Trophoblast cell (in vitro differentiated cells and primary cell): ENCODE measurements at regions not wholly inside any gene's neighbourhood (a gene's known extent, or its start where the extent isn't known, plus 50 kb on each side); places are given as distances from the start of the nearest gene placed in this dataset.

Experiments
- DNase-seq, 2 donors: peaks; one replicate each; pipeline ENCODE4 v3.0.0-alpha.2; 2016
- H2AFZ ChIP-seq: 2 replicates; pipeline ENCODE4 v1.6.1; 2013; ENCODE audit warnings: low read length, moderate library complexity, mild to moderate bottlenecking; ENCODE audit not compliant: insufficient read depth, poor library complexity
- H2AK5ac ChIP-seq: 2 replicates; pipeline ENCODE4 v1.6.1; 2013; ENCODE audit warnings: mild to moderate bottlenecking, low read length
- H2BK120ac ChIP-seq: 2 replicates; pipeline ENCODE4 v1.6.1; 2013; ENCODE audit warnings: low read length, mild to moderate bottlenecking, moderate library complexity; ENCODE audit not compliant: insufficient read depth, poor library complexity
- H2BK12ac ChIP-seq: 2 replicates; pipeline ENCODE4 v1.6.1; 2013; ENCODE audit warnings: mild to moderate bottlenecking, low read length, moderate library complexity
- H2BK5ac ChIP-seq: 2 replicates; pipeline ENCODE4 v1.6.1; 2013; ENCODE audit warnings: low read length, low read depth, moderate library complexity, mild to moderate bottlenecking; ENCODE audit not compliant: poor library complexity
- H3K14ac ChIP-seq: 2 replicates; pipeline ENCODE4 v1.6.1; 2013; ENCODE audit warnings: mild to moderate bottlenecking, low read length
- H3K18ac ChIP-seq: 2 replicates; pipeline ENCODE4 v1.6.1; 2013; ENCODE audit warnings: mild to moderate bottlenecking, low read length
- H3K23ac ChIP-seq: 2 replicates; pipeline ENCODE4 v1.6.1; 2013; ENCODE audit warnings: low read length
- H3K27ac ChIP-seq: 2 replicates; pipeline ENCODE4 v1.5.1; 2013; ENCODE audit warnings: low read depth, mild to moderate bottlenecking, inconsistent platforms, low read length, moderate library complexity
- H3K27me3 ChIP-seq: 2 replicates; pipeline ENCODE4 v1.6.1; 2013; ENCODE audit warnings: inconsistent platforms, mild to moderate bottlenecking, low read length, moderate library complexity; ENCODE audit not compliant: insufficient read depth
- H3K36me3 ChIP-seq, 2 experiments: 1 replicate in 1 of 2; 2 replicates in 1 of 2; pipeline ENCODE4 v1.6.1; 2013; ENCODE audit warnings: low read length in 2 of 2, mild to moderate bottlenecking in 2 of 2, moderate library complexity in 1 of 2; ENCODE audit not compliant: insufficient read depth in 2 of 2, control insufficient read depth in 1 of 2
- H3K4ac ChIP-seq: 2 replicates; pipeline ENCODE4 v1.6.1; 2013; ENCODE audit warnings: low read depth, mild to moderate bottlenecking, low read length, moderate library complexity
- H3K4me1 ChIP-seq, 2 experiments: 1 replicate in 1 of 2; 2 replicates in 1 of 2; pipeline ENCODE4 v1.6.1; 2013; ENCODE audit warnings: low read length in 2 of 2, mild to moderate bottlenecking in 2 of 2, moderate library complexity in 1 of 2; ENCODE audit not compliant: insufficient read depth in 2 of 2, control insufficient read depth in 1 of 2
- H3K4me2 ChIP-seq: 2 replicates; pipeline ENCODE4 v1.6.1; 2013; ENCODE audit warnings: inconsistent platforms, mild to moderate bottlenecking, low read length, moderate library complexity
- H3K4me3 ChIP-seq: 2 replicates; pipeline ENCODE4 v1.5.1; 2013; ENCODE audit warnings: mild to moderate bottlenecking, low read depth, low read length, inconsistent platforms
- H3K79me1 ChIP-seq: one replicate; pipeline ENCODE4 v1.6.1; 2013; ENCODE audit warnings: low read length
- H3K79me2 ChIP-seq: 2 replicates; pipeline ENCODE4 v1.6.1; 2013; ENCODE audit warnings: low read length, mild to moderate bottlenecking; ENCODE audit not compliant: control insufficient read depth, insufficient read depth, poor library complexity
- H3K9ac ChIP-seq: 2 replicates; pipeline ENCODE4 v1.6.1; 2013; ENCODE audit warnings: mild to moderate bottlenecking, low read length
- H3K9me3 ChIP-seq: 2 replicates; pipeline ENCODE4 v1.6.1; 2013; ENCODE audit warnings: low read depth, mild to moderate bottlenecking, control low read depth, inconsistent platforms, low read length; ENCODE audit not compliant: insufficient read depth
- H4K12ac ChIP-seq: 2 replicates; pipeline ENCODE4 v1.6.1; 2013; ENCODE audit warnings: low read depth, mild to moderate bottlenecking, low read length, moderate library complexity
- H4K8ac ChIP-seq: 2 replicates; pipeline ENCODE4 v1.6.1; 2013; ENCODE audit warnings: low read depth, mild to moderate bottlenecking, low read length, moderate library complexity
- H4K91ac ChIP-seq: one replicate; pipeline ENCODE4 v1.6.1; 2013; ENCODE audit warnings: low read depth, mild to moderate bottlenecking, low read length, moderate library complexity
- WGBS: extraction: QIAGEN DNeasy Blood & Tissue Kit; methylation state at CpG from one replicate; pipeline ENCODE4 v1.1.7; 2013; ENCODE audit warnings: missing lambda C conversion rate; ENCODE audit not compliant: insufficient read length, insufficient coverage; ENCODE audit errors: extremely low coverage; 5-methylcytosine and 5-hydroxymethylcytosine counted together

GRCh38 chr11:105201166-105201565 is 61.6 kb upstream of the CARD18 start:
- Histone ChIP-seq H2AFZ (no peak overlapping the region), H4K91ac (no peak overlapping the region), H2BK12ac (no peak overlapping the region), H3K4ac (no peak overlapping the region), H3K27me3 (no peaks in the 10 kb centered on the region), H3K4me3 (no peak overlapping the region), H4K12ac (no peak overlapping the region), H2BK120ac (no peak overlapping the region), H3K23ac (no peak overlapping the region), H3K36me3 (no peaks in the 10 kb centered on the region), H2BK5ac (no peak overlapping the region), H3K4me1 (no peaks in the 10 kb centered on the region), H3K27ac (no peak overlapping the region), H3K79me1 (no peaks in the 10 kb centered on the region), H3K9me3 (no peaks in the 10 kb centered on the region), H2AK5ac (no peak overlapping the region), H3K18ac (no peak overlapping the region), H3K79me2 (no peaks in the 10 kb centered on the region), H3K9ac (no peak overlapping the region), H3K4me2 (no peak overlapping the region), H4K8ac (no peak overlapping the region), H3K14ac (no peak overlapping the region)
- WGBS: no CpG with 5 or more reads among the region's 5 CpGs
- no peak for DNase-seq

GRCh38 chr11:105197071-105197815 is 57.7 kb upstream of the CARD18 start:
- WGBS: no CpG with 5 or more reads among the region's 6 CpGs
- H2BK120ac ChIP-seq: no peak overlapping the region
- no peaks in the 10 kb centered on the region for H3K4me1 ChIP-seq
- no peaks in the 10 kb centered on the region for H3K9me3 ChIP-seq
- H3K4me3 ChIP-seq: no peak overlapping the region
- H4K91ac ChIP-seq: no peak overlapping the region
- no peak overlapping the region for H4K12ac ChIP-seq
- no peak overlapping the region for H2AK5ac ChIP-seq
- H2AFZ ChIP-seq: no peak overlapping the region
- no peak overlapping the region for H3K4ac ChIP-seq
- no peaks in the 10 kb centered on the region for H3K79me1 ChIP-seq
- no peaks in the 10 kb centered on the region for H3K79me2 ChIP-seq
- no peak overlapping the region for H2BK12ac ChIP-seq
- no peak overlapping the region for H4K8ac ChIP-seq
- no peak overlapping the region for H3K23ac ChIP-seq
- H3K14ac ChIP-seq: no peak overlapping the region
- no peak overlapping the region for H3K9ac ChIP-seq
- no peak overlapping the region for H2BK5ac ChIP-seq
- DNase-seq: no peak
- no peaks in the 10 kb centered on the region for H3K27me3 ChIP-seq
- H3K36me3 ChIP-seq: no peaks in the 10 kb centered on the region
- H3K4me2 ChIP-seq: no peak overlapping the region
- no peak overlapping the region for H3K18ac ChIP-seq
- H3K27ac ChIP-seq: no peak overlapping the region

GRCh38 chr11:105193260-105193659 is 53.7 kb upstream of the CARD18 start:
- no peak overlapping the region for H3K27ac ChIP-seq
- H3K36me3 ChIP-seq: no peaks in the 10 kb centered on the region
- H2AFZ ChIP-seq: no peak overlapping the region
- no peak overlapping the region for H2BK5ac ChIP-seq
- no peak overlapping the region for H3K18ac ChIP-seq
- no peaks in the 10 kb centered on the region for H3K4me1 ChIP-seq
- H2BK120ac ChIP-seq: no peak overlapping the region
- H4K91ac ChIP-seq: no peak overlapping the region
- H4K12ac ChIP-seq: no peak overlapping the region
- no peak overlapping the region for H3K4me3 ChIP-seq
- no peak overlapping the region for H3K4ac ChIP-seq
- H3K23ac ChIP-seq: no peak overlapping the region
- no peak overlapping the region for H3K4me2 ChIP-seq
- H3K27me3 ChIP-seq: no peaks in the 10 kb centered on the region
- no peak overlapping the region for H3K14ac ChIP-seq
- no peak overlapping the region for H4K8ac ChIP-seq
- DNase-seq: no peak
- H3K79me2 ChIP-seq: no peaks in the 10 kb centered on the region
- H3K9ac ChIP-seq: no peak overlapping the region
- H3K9me3 ChIP-seq: no peaks in the 10 kb centered on the region
- WGBS: no CpG with 5 or more reads among the region's 2 CpGs
- H2BK12ac ChIP-seq: no peak overlapping the region
- no peaks in the 10 kb centered on the region for H3K79me1 ChIP-seq
- no peak overlapping the region for H2AK5ac ChIP-seq

- DNase-seq: no peak
- H3K36me3 ChIP-seq: no peaks in the 10 kb centered on the region
- no peak overlapping the region for H3K9ac ChIP-seq
- no peak overlapping the region for H3K4ac ChIP-seq
- H3K27me3 ChIP-seq: no peaks in the 10 kb centered on the region
- no peaks in the 10 kb centered on the region for H3K79me2 ChIP-seq
- H4K12ac ChIP-seq: no peak overlapping the region
- no peak overlapping the region for H2AFZ ChIP-seq
- no peaks in the 10 kb centered on the region for H3K9me3 ChIP-seq
- H3K14ac ChIP-seq: no peak overlapping the region
- H4K8ac ChIP-seq: no peak overlapping the region
- H2AK5ac ChIP-seq: no peak overlapping the region
- H2BK120ac ChIP-seq: no peak overlapping the region
- no peak overlapping the region for H2BK5ac ChIP-seq
- H3K79me1 ChIP-seq: no peaks in the 10 kb centered on the region
- no peak overlapping the region for H3K4me3 ChIP-seq
- no peak overlapping the region for H3K4me2 ChIP-seq
- H3K27ac ChIP-seq: no peak overlapping the region
- H3K18ac ChIP-seq: no peak overlapping the region
- H4K91ac ChIP-seq: no peak overlapping the region
- H3K4me1 ChIP-seq: no peaks in the 10 kb centered on the region
- H3K23ac ChIP-seq: no peak overlapping the region
- no peak overlapping the region for H2BK12ac ChIP-seq
Observed at GRCh38 chr11:105192115-105192514, 52.5 kb upstream of the CARD18 start.
